Heart left ventricle (tissue), 16 donors: ENCODE measurements at regions not wholly inside any gene's neighbourhood (a gene's known extent, or its start where the extent isn't known, plus 50 kb on each side); places are given as distances from the start of the nearest gene placed in this dataset.

Experiments
- ATAC-seq, 4 donors: fragments of 200-7000 bp; cut with Tn5 transposase; one replicate each; pipeline ENCODE4 v1.9.1; 2020 to 2022; ENCODE audit warnings: moderate library complexity in 4 of 4, mild to moderate bottlenecking in 3 of 4, moderate number of reproducible peaks in 1 of 4
- DNase-seq, 5 donors: peaks; one replicate each; pipeline ENCODE4 v3.0.0-alpha.2; 2020
- H3K27ac ChIP-seq, 12 donors: fragments of 200-600 bp; sonication (generic) in 4 of 12; one replicate each; pipeline versions ENCODE4 v1.5.0 to v1.8.0; 2016 to 2022; ENCODE audit warnings: mild to moderate bottlenecking in 2 of 12
- H3K27me3 ChIP-seq, 9 donors: fragments of 200-600 bp; sonication (generic) in 2 of 9; one replicate each; pipeline versions ENCODE4 v1.5.1 to v1.8.0; 2016 to 2022; ENCODE audit warnings: mild to moderate bottlenecking in 3 of 9
- H3K36me3 ChIP-seq, 9 donors: fragments of 200-600 bp; sonication (generic) in 2 of 9; one replicate each; pipeline versions ENCODE4 v1.5.0 to v1.8.0; 2018 to 2022; ENCODE audit warnings: mild to moderate bottlenecking in 2 of 9
- H3K4me1 ChIP-seq, 12 donors: fragments of 200-600 bp; sonication (generic) in 4 of 12; one replicate each; pipeline versions ENCODE4 v1.5.0 to v1.8.0; 2016 to 2022; ENCODE audit warnings: mild to moderate bottlenecking in 3 of 12
- H3K4me3 ChIP-seq, 12 donors: fragments of 200-600 bp; sonication (generic) in 4 of 12; one replicate each; pipeline versions ENCODE4 v1.5.0 to v1.8.0; 2017 to 2022; ENCODE audit warnings: mild to moderate bottlenecking in 9 of 12, moderate library complexity in 4 of 12
- H3K9me3 ChIP-seq, 12 donors: fragments of 200-600 bp; sonication (generic) in 4 of 12; one replicate each; pipeline versions ENCODE4 v1.5.0 to v1.8.0; 2016 to 2022; ENCODE audit warnings: mild to moderate bottlenecking in 1 of 12
- CTCF ChIP-seq, 12 donors: fragments of 200-600 bp; sonication (generic) in 4 of 12; IDR thresholded peaks; one replicate each; pipeline versions ENCODE4 v1.5.0 to v1.8.0; 2018 to 2022; ENCODE audit warnings: antibody characterized with exemption in 12 of 12, mild to moderate bottlenecking in 5 of 12
- POLR2A ChIP-seq, 2 donors: fragments of 450-650 bp; IDR thresholded peaks; one replicate each; pipeline ENCODE4 v1.6.1; 2017; ENCODE audit warnings: antibody characterized with exemption in 2 of 2, mild to moderate bottlenecking in 2 of 2, moderate library complexity in 2 of 2
- WGBS, 4 donors: extraction: QIAGEN DNeasy Blood & Tissue Kit in 2 of 4; methylation state at CpG; one replicate each; pipeline versions ENCODE4 v1.1.5 to v1.1.7; 2013 to 2018; 5-methylcytosine and 5-hydroxymethylcytosine counted together
- intact Hi-C, 10 donors: fragments of 100-400 bp; cut with DNase I; formaldehyde crosslinking; loops; one replicate each; pipeline versions ENCODE4 v1.11.1 to v1.14.2; 2022
- donor health status: ischemic (EF 13 %, LVEDD 7.1; RV severe dilation, severe dysfunction).
- donor health status: healthy with polysubstance abuse.
- donor health status: DM: no; HTN: yes; CAD: no.
- donor health status: DM: no; HTN: no; CAD: no.
- donor health status: ischemic (EF 25% LVEDD 6.9; RV normal size, moderate dysfunction).
- donor health status: ischemic (EF 25% LVEDD 5.7; RV mildly dilated, moderate dysfunction).
- donor health status: healthy.
- donor health status: DM: yes; HTN: yes; CAD: no.
- donor health status: ischemic (EF 35%, LVEDD 5.7; RV mildly dilated, moderate dysfunction).
- donor health status: nonischemic (EF 11% LVEDD 7.7; RV severe dilation, severe dysfunction).
- donor health status: DM: yes; HTN: yes; CAD: no.
- donor health status: PGD.
- donor health status: ischemic (EF 29% LVEDD 5.4; RV normal size, mild dysfunction).
- donor health status: nonischemic (EF 23%, LVEDD 6.1; RV moderate dilation, normal function).

- intact Hi-C loops = no loop called here
- Histone ChIP-seq H3K27ac (no peak overlapping the region), H3K4me1 (no peaks in the 10 kb centered on the region), H3K36me3 (no peaks in the 10 kb centered on the region), H3K9me3 (peaks cover 0 to 28% (median 11%) of the 10 kb centered on the region in 12 donors), H3K4me3 (no peak overlapping the region), H3K27me3 (peaks cover 0 to 6% (median 0%) of the 10 kb centered on the region in 9 donors)
- TF ChIP-seq POLR2A (IDR thresholded peaks at IDR 0.05) (no peak), CTCF (IDR thresholded peaks at IDR 0.05) (no peak)
- no peak for ATAC-seq
- no peak for DNase-seq
Observed at GRCh38 chr12:47530050-47530449, 175.8 kb downstream of the RPAP3 start.

- Histone ChIP-seq H3K27me3 (peaks cover 0 to 6% (median 0%) of the 10 kb centered on the region in 9 donors), H3K27ac (no peak overlapping the region)
- no peak for ATAC-seq
Observed at GRCh38 chr12:47527816-47528215, 178.0 kb downstream of the RPAP3 start.

GRCh38 chr12:47520029-47520428, 185.8 kb downstream of the RPAP3 start:
- H3K4me3 ChIP-seq = no peak overlapping the region
- H3K9me3 ChIP-seq = peaks cover 0 to 32% (median 7%) of the 10 kb centered on the region in 12 donors
- DNase-seq (no peak), ATAC-seq (no peak)
- TF ChIP-seq CTCF (IDR thresholded peaks at IDR 0.05) = no peak
- no peak for TF ChIP-seq POLR2A (IDR thresholded peaks at IDR 0.05)
- H3K27me3 ChIP-seq = no peaks in the 10 kb centered on the region
- H3K36me3 ChIP-seq = no peaks in the 10 kb centered on the region
- intact Hi-C loops = no loop called here
- H3K27ac ChIP-seq = no peak overlapping the region
- H3K4me1 ChIP-seq = no peaks in the 10 kb centered on the region

More at GRCh38 chr12:47527816-47528215, 178.0 kb downstream of the RPAP3 start:
- DNase-seq = no peak
- Histone ChIP-seq H3K4me1 (no peaks in the 10 kb centered on the region), H3K4me3 (no peak overlapping the region), H3K9me3 (peaks cover 0 to 28% (median 11%) of the 10 kb centered on the region in 12 donors), H3K36me3 (no peaks in the 10 kb centered on the region)
- intact Hi-C loops = no loop called here
- WGBS, 4 donors = 67 to 80% (median 70%) methylated on average over 1 of the region's 1 CpG
- TF ChIP-seq CTCF (IDR thresholded peaks at IDR 0.05) (no peak), POLR2A (IDR thresholded peaks at IDR 0.05) (no peak)

GRCh38 chr12:47517122-47517521, 188.7 kb downstream of the RPAP3 start:
- no peaks in the 10 kb centered on the region for H3K4me1 ChIP-seq
- TF ChIP-seq POLR2A (IDR thresholded peaks at IDR 0.05) (no peak), CTCF (IDR thresholded peaks at IDR 0.05) (no peak)
- peaks cover 0 to 32% (median 7%) of the 10 kb centered on the region in 12 donors for H3K9me3 ChIP-seq
- DNase-seq = no peak
- H3K27ac ChIP-seq = no peak overlapping the region
- no peak for ATAC-seq
- 68 to 73% (median 71%) methylated on average over 4 of the region's 4 CpGs for WGBS, 4 donors
- intact Hi-C loops = no loop called here
- H3K27me3 ChIP-seq = no peaks in the 10 kb centered on the region
- H3K36me3 ChIP-seq = no peaks in the 10 kb centered on the region
- no peak overlapping the region for H3K4me3 ChIP-seq
